GM23338 (cell line): ENCODE measurements at regions not wholly inside any gene's neighbourhood (a gene's known extent, or its start where the extent isn't known, plus 50 kb on each side); places are given as distances from the start of the nearest gene placed in this dataset.

ENCODE experiments used
- ATAC-seq: fragments of 200-7000 bp; cut with Tn5 transposase; 3 replicates; pipeline ENCODE4 v1.9.1; 2020
- DNase-seq: peaks from one replicate; pipeline ENCODE4 v3.0.0-alpha.2; 2015; ENCODE audit warnings: low spot score
- H2AFZ ChIP-seq: fragments of 200-600 bp; sonication (generic); 2 replicates; pipeline ENCODE4 v1.8.0; 2016; ENCODE audit warnings: antibody characterized with exemption, mild to moderate bottlenecking, moderate library complexity
- H3F3A ChIP-seq: fragments of 200-600 bp; sonication (generic); replicated peaks from 2 replicates; pipeline ENCODE4 v1.8.0; 2017; ENCODE audit warnings: antibody characterized with exemption, mixed run types, low read depth
- H3K27ac ChIP-seq: fragments of 200-600 bp; sonication (generic); 2 replicates; pipeline ENCODE4 v1.6.1; 2016; ENCODE audit warnings: low read depth
- H3K27me3 ChIP-seq: fragments of 200-600 bp; sonication (generic); 2 replicates; pipeline ENCODE4 v1.8.0; 2016; ENCODE audit warnings: mild to moderate bottlenecking, mixed run types, moderate library complexity; ENCODE audit not compliant: insufficient read depth
- H3K36me3 ChIP-seq: fragments of 200-600 bp; sonication (generic); 2 replicates; pipeline ENCODE4 v1.8.0; 2016; ENCODE audit warnings: mild to moderate bottlenecking; ENCODE audit not compliant: insufficient read depth
- H3K4me1 ChIP-seq: fragments of 200-600 bp; sonication (generic); 2 replicates; pipeline ENCODE4 v1.8.0; 2016; ENCODE audit warnings: mild to moderate bottlenecking, moderate library complexity; ENCODE audit not compliant: insufficient read depth
- H3K4me2 ChIP-seq: fragments of 200-600 bp; sonication (generic); 2 replicates; pipeline ENCODE4 v1.7.1; 2017; ENCODE audit warnings: mixed run types
- H3K4me3 ChIP-seq: fragments of 200-600 bp; sonication (generic); 2 replicates; pipeline ENCODE4 v1.6.1; 2016; ENCODE audit warnings: mixed run types
- H3K79me2 ChIP-seq: fragments of 200-600 bp; sonication (generic); replicated peaks from 2 replicates; pipeline ENCODE4 v1.8.0; 2017; ENCODE audit warnings: mild to moderate bottlenecking; ENCODE audit not compliant: insufficient read depth
- H3K9me2 ChIP-seq: fragments of 200-600 bp; sonication (generic); 2 replicates; pipeline ENCODE4 v1.8.0; 2017; ENCODE audit not compliant: insufficient read depth
- H4K20me1 ChIP-seq: fragments of 200-600 bp; sonication (generic); replicated peaks from 2 replicates; pipeline ENCODE4 v1.8.0; 2017; ENCODE audit warnings: mild to moderate bottlenecking; ENCODE audit not compliant: insufficient read depth
- H3K27ac Mint-ChIP-seq: 2 replicates; pipeline ENCODE4 v1.8.0; 2020; ENCODE audit warnings: inconsistent platforms, mild to moderate bottlenecking, moderate library complexity, mixed read lengths
- H3K27me3 Mint-ChIP-seq: 3 replicates; pipeline ENCODE4 v1.8.0; 2022; ENCODE audit warnings: low read depth, mild to moderate bottlenecking, moderate library complexity, mixed read lengths, inconsistent platforms; ENCODE audit not compliant: insufficient read depth, poor library complexity
- H3K36me3 Mint-ChIP-seq: 3 replicates; pipeline ENCODE4 v1.8.0; 2021; ENCODE audit warnings: low read depth, mild to moderate bottlenecking, inconsistent platforms, moderate library complexity, mixed read lengths
- H3K4me1 Mint-ChIP-seq: 3 replicates; pipeline ENCODE4 v1.8.0; 2020; ENCODE audit warnings: mild to moderate bottlenecking, inconsistent platforms, mixed read lengths
- H3K4me3 Mint-ChIP-seq: 3 replicates; pipeline ENCODE4 v1.8.0; 2021; ENCODE audit warnings: moderate library complexity, mild to moderate bottlenecking, inconsistent platforms, mixed read lengths
- H3K9me3 Mint-ChIP-seq: 3 replicates; pipeline ENCODE4 v1.8.0; 2020; ENCODE audit warnings: moderate library complexity, mild to moderate bottlenecking, inconsistent platforms, mixed read lengths
- CREB1 ChIP-seq: fragments of 250-450 bp; sonication (Bioruptor Pico); IDR thresholded peaks from 2 replicates; pipeline ENCODE4 v1.5.0; 2020; ENCODE audit warnings: low read depth, mild to moderate bottlenecking, moderate library complexity
- CTCF ChIP-seq, 2 experiments: fragments of 200-600 bp in 1 of 2; sonication (generic) in 1 of 2; conservative IDR thresholded peaks; 2 replicates each; pipeline versions ENCODE4 v1.5.1 to v1.6.1; 2016 to 2017; ENCODE audit warnings: antibody characterized with exemption in 2 of 2, low read depth in 2 of 2, mild to moderate bottlenecking in 2 of 2, moderate library complexity in 1 of 2
- ETS1 ChIP-seq: IDR thresholded peaks from 2 replicates; pipeline ENCODE4 v1.6.1; 2016; ENCODE audit warnings: antibody characterized with exemption
- EZH2 ChIP-seq: fragments of 200-600 bp; sonication (generic); IDR thresholded peaks from one replicate; pipeline ENCODE4 v1.8.0; 2017; ENCODE audit warnings: antibody characterized with exemption, mild to moderate bottlenecking, low read depth; ENCODE audit not compliant: unreplicated experiment
- EZH2phosphoT487 ChIP-seq: fragments of 200-600 bp; sonication (generic); IDR thresholded peaks from one replicate; pipeline ENCODE4 v1.8.1; 2018; ENCODE audit warnings: antibody characterized with exemption; ENCODE audit not compliant: unreplicated experiment
- JUNB ChIP-seq: IDR thresholded peaks from one replicate; pipeline ENCODE4 v1.6.1; 2016; ENCODE audit warnings: antibody characterized with exemption; ENCODE audit not compliant: unreplicated experiment
- NANOG ChIP-seq: IDR thresholded peaks from 2 replicates; pipeline ENCODE4 v1.6.1; 2016; ENCODE audit warnings: antibody characterized with exemption, borderline replicate concordance
- POLR2AphosphoS5 ChIP-seq: IDR thresholded peaks from 2 replicates; pipeline ENCODE4 v1.6.1; 2016; ENCODE audit warnings: antibody characterized with exemption, low read depth
- REST ChIP-seq: IDR thresholded peaks from one replicate; pipeline ENCODE4 v1.6.1; 2018; ENCODE audit warnings: antibody characterized with exemption; ENCODE audit not compliant: unreplicated experiment
- STAT1 ChIP-seq: IDR thresholded peaks from one replicate; pipeline ENCODE4 v1.6.1; 2016; ENCODE audit warnings: antibody characterized with exemption; ENCODE audit not compliant: unreplicated experiment
- ZNF114 ChIP-seq: fragments of 250-450 bp; sonication (Bioruptor Pico); IDR thresholded peaks from 2 replicates; pipeline ENCODE4 v1.5.0; 2020; ENCODE audit warnings: mild to moderate bottlenecking, moderate library complexity
- ZNF331 ChIP-seq: fragments of 250-450 bp; sonication (Bioruptor Pico); IDR thresholded peaks from 2 replicates; pipeline ENCODE4 v1.5.0; 2020; ENCODE audit warnings: low read depth, mild to moderate bottlenecking, moderate library complexity
- ZNF462 ChIP-seq: fragments of 250-450 bp; sonication (Bioruptor Pico); IDR thresholded peaks from 2 replicates; pipeline ENCODE4 v1.5.0; 2020; ENCODE audit warnings: mild to moderate bottlenecking, moderate library complexity

- Mint-ChIP-seq H3K4me1 (peaks cover 41% of the 10 kb centered on the region), H3K9me3 (peaks cover 4% of the 10 kb centered on the region; the same call in 1 of the 3 replicates), H3K27me3 (peaks cover 19% of the 10 kb centered on the region), H3K4me3 (no peak overlapping the region), H3K36me3 (no peaks in the 10 kb centered on the region), H3K27ac (no peak overlapping the region)
- H3K4me3 ChIP-seq = no peak overlapping the region
- H3K27ac ChIP-seq = no peak overlapping the region
- peaks cover 6% of the 10 kb centered on the region; the same call in 1 of the 2 replicates for H3F3A ChIP-seq
- peaks cover 26% of the 10 kb centered on the region for H3K4me1 ChIP-seq
- DNase-seq = no peak
- no peaks in the 10 kb centered on the region for H3K79me2 ChIP-seq
- ATAC-seq = no peak
- H3K9me2 ChIP-seq = peaks cover 7% of the 10 kb centered on the region
- no peak overlapping the region for H3K4me2 ChIP-seq
- no peaks in the 10 kb centered on the region for H3K27me3 ChIP-seq
- H4K20me1 ChIP-seq = no peaks in the 10 kb centered on the region
- TF ChIP-seq REST (no peak), EZH2phosphoT487 (no peak), CREB1 (CRISPR knock-in tag) (no peak), POLR2AphosphoS5 (no peak), EZH2 (no peak), JUNB (no peak), ZNF462 (CRISPR knock-in tag) (no peak), NANOG (no peak), ETS1 (no peak), CTCF (conservative IDR thresholded peaks at IDR 0.05; ENCODE audit: low read depth in 2 of 2) (no peak), ZNF331 (CRISPR knock-in tag) (no peak), ZNF114 (CRISPR knock-in tag) (no peak), STAT1 (no peak)
- H2AFZ ChIP-seq = no peak overlapping the region
- H3K36me3 ChIP-seq = no peaks in the 10 kb centered on the region
These were observed 126.8 kb upstream of the MAP1LC3B2 start for GRCh38 chr12:116432314-116432750.
